ENCODE measurements at regions not wholly inside any gene's neighbourhood (a gene's known extent, or its start where the extent isn't known, plus 50 kb on each side); places are given as distances from the start of the nearest gene placed in this dataset.

- Histone ChIP-seq H2AFZ (ENCODE audit: low read depth, low read length) (no peak overlapping the region), H3K9ac (replicated peaks; ENCODE audit: extremely low read depth, insufficient read depth, low read length) (no peak overlapping the region), H3K4me1 (ENCODE audit: control insufficient read depth, extremely low read depth, insufficient read depth, low read length) (no peaks in the 10 kb centered on the region), H3K79me2 (ENCODE audit: control insufficient read depth, insufficient read depth, low read length) (no peaks in the 10 kb centered on the region), H3K9me1 (replicated peaks; ENCODE audit: control insufficient read depth, extremely low read depth, insufficient read depth, low read length) (no peaks in the 10 kb centered on the region), H3K4me2 (ENCODE audit: insufficient read depth, low read length) (no peak overlapping the region), H3K9me3 (replicated peaks; ENCODE audit: control insufficient read depth, insufficient read depth, low read length) (no peaks in the 10 kb centered on the region), H3K27me3 (ENCODE audit: control insufficient read depth in 2 of 2, insufficient read depth in 2 of 2, low read length in 2 of 2) (no peaks in the 10 kb centered on the region), H3K27ac (ENCODE audit: insufficient read depth, low read depth, low read length) (no peak overlapping the region), H3K4me3 (replicated peaks in 1 of 3; ENCODE audit: insufficient read depth in 1 of 3, low read depth in 1 of 3, low read length in 3 of 3) (no peak overlapping the region), H3K36me3 (ENCODE audit: control insufficient read depth in 2 of 2, extremely low read depth in 1 of 2, insufficient read depth in 2 of 2, low read length in 2 of 2) (no peaks in the 10 kb centered on the region), H4K20me1 (replicated peaks; ENCODE audit: control insufficient read depth, extremely low read depth, insufficient read depth, low read length) (no peaks in the 10 kb centered on the region)
- ChIA-PET POLR2A (no interaction called here), CTCF (no interaction called here)
- no TSS peak for BruUV-seq (replicated peaks)
- intact Hi-C loops (cut with micrococcal nuclease): no loop called here
- FAIRE-seq (no peak), DNase-seq (ENCODE audit: low read depth, low spot score) (no peak)
- no peak for TF ChIP-seq MYC (IDR thresholded peaks at IDR 0.05; ENCODE audit: low read depth, low read length)
- TF ChIP-seq, protein P1, sequence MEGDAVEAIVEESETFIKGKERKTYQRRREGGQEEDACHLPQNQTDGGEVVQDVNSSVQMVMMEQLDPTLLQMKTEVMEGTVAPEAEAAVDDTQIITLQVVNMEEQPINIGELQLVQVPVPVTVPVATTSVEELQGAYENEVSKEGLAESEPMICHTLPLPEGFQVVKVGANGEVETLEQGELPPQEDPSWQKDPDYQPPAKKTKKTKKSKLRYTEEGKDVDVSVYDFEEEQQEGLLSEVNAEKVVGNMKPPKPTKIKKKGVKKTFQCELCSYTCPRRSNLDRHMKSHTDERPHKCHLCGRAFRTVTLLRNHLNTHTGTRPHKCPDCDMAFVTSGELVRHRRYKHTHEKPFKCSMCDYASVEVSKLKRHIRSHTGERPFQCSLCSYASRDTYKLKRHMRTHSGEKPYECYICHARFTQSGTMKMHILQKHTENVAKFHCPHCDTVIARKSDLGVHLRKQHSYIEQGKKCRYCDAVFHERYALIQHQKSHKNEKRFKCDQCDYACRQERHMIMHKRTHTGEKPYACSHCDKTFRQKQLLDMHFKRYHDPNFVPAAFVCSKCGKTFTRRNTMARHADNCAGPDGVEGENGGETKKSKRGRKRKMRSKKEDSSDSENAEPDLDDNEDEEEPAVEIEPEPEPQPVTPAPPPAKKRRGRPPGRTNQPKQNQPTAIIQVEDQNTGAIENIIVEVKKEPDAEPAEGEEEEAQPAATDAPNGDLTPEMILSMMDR (IDR thresholded peaks at IDR 0.05; ENCODE audit: extremely low read depth in 1 of 2, insufficient read depth in 1 of 2, low read depth in 1 of 2, low read length in 2 of 2): no peak
- no peak for TF ChIP-seq JUN (IDR thresholded peaks at IDR 0.05; ENCODE audit: borderline replicate concordance, insufficient read depth, insufficient read length, low read depth)
- no peak for TF ChIP-seq EZH2 (IDR thresholded peaks at IDR 0.05; ENCODE audit: borderline replicate concordance, low read depth, low read length, severe bottlenecking)
- TF ChIP-seq POLR2AphosphoS5 (IDR thresholded peaks at IDR 0.05; ENCODE audit: insufficient read depth, low read depth, low read length): no peak
- TF ChIP-seq MAX (IDR thresholded peaks at IDR 0.05; ENCODE audit: insufficient read depth, insufficient read length): no peak
- no peak for TF ChIP-seq FOS (IDR thresholded peaks at IDR 0.05; ENCODE audit: borderline replicate concordance, insufficient read depth, low read length)
- TF ChIP-seq GATA2 (IDR thresholded peaks at IDR 0.05; ENCODE audit: insufficient read depth, insufficient read length, low read depth, low read length): no peak
- TF ChIP-seq POLR2A (IDR thresholded peaks at IDR 0.05; ENCODE audit: low read depth, low read length): no peak
- dilution Hi-C loops (cut with MboI; ENCODE audit: extremely low pct_ligation_motif_present, low sequenced_read_pairs): no loop called here
These were observed 1691.7 kb upstream of the FLRT2 start for GRCh38 chr14:83838226-83838625.
